ENCODE measurements at regions not wholly inside any gene's neighbourhood (a gene's known extent, or its start where the extent isn't known, plus 50 kb on each side); places are given as distances from the start of the nearest gene placed in this dataset.

DNA sequence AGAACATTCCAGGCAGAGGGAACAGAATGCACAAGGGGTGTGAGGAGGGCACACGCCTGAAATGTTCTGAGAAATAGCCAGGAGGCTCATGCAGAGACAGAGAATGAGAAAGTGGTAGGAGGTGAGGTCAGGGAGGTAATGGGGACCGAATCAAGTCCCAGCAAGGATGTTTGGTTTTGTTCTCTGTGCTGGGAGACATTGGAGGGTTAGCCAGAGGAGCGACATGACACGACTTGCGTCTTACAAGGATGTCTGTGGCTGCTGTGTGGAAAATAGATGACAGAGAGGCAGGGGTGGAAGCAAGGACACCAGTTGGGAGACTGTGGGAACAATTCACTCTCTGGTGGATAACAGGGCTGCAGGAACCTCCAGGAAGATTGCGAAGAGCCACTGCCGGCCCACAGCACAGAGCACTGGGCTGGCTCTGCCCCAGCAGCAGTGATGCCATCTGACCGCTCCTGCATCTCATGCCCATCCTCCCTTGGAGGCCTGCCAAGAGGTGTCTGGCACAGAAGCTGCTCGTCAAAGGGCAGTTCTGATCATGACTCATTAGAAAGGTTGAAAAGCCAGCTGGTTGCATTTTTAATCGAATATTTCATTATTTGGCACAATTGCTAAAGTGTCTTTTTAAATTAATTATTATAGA lies 57.7 kb upstream of the CD83 start:
- Mint-ChIP-seq H3K36me3 (no peaks in the 10 kb centered on the region), H3K4me1 (ENCODE audit: unreplicated experiment) (peaks cover 7% of the 10 kb centered on the region), H3K27me3 (peaks cover 6% of the 10 kb centered on the region), H3K9me3 (peaks cover 5% of the 10 kb centered on the region), H3K4me3 (no peak overlapping the region), H3K27ac (no peak overlapping the region)
- no peak for DNase-seq (ENCODE audit: extremely low spot score, unreplicated experiment)
- TF ChIP-seq, protein P1, sequence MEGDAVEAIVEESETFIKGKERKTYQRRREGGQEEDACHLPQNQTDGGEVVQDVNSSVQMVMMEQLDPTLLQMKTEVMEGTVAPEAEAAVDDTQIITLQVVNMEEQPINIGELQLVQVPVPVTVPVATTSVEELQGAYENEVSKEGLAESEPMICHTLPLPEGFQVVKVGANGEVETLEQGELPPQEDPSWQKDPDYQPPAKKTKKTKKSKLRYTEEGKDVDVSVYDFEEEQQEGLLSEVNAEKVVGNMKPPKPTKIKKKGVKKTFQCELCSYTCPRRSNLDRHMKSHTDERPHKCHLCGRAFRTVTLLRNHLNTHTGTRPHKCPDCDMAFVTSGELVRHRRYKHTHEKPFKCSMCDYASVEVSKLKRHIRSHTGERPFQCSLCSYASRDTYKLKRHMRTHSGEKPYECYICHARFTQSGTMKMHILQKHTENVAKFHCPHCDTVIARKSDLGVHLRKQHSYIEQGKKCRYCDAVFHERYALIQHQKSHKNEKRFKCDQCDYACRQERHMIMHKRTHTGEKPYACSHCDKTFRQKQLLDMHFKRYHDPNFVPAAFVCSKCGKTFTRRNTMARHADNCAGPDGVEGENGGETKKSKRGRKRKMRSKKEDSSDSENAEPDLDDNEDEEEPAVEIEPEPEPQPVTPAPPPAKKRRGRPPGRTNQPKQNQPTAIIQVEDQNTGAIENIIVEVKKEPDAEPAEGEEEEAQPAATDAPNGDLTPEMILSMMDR (conservative IDR thresholded peaks at IDR 0.05), result no peak

DNA sequence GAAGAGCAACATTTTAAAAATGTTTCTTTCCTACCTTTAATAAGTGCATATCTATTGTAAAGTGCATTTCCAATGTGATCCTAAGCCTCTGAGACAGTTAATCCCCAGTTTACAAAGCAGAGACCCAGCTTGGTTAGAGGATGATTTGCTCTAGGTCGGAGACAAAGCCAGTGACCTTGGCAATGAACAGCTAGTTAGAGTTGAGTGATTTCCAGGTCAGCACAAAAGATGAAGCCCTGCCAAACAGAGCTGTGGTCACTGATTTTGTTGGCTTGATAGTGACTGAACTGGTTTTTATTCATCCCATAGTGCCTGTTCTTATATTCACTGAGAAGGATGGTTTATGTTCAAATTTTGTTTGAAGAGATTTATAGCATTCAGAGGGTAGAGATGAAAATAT lies 56.6 kb upstream of the CD83 start:
- Mint-ChIP-seq H3K27me3 (peaks cover 6% of the 10 kb centered on the region), H3K4me1 (ENCODE audit: unreplicated experiment) (peaks cover 7% of the 10 kb centered on the region), H3K27ac (no peak overlapping the region), H3K4me3 (no peak overlapping the region), H3K36me3 (no peaks in the 10 kb centered on the region), H3K9me3 (peaks cover 5% of the 10 kb centered on the region)
- TF ChIP-seq, protein P1 (conservative IDR thresholded peaks at IDR 0.05), result no peak
- DNase-seq (ENCODE audit: extremely low spot score, unreplicated experiment), result no peak

DNA sequence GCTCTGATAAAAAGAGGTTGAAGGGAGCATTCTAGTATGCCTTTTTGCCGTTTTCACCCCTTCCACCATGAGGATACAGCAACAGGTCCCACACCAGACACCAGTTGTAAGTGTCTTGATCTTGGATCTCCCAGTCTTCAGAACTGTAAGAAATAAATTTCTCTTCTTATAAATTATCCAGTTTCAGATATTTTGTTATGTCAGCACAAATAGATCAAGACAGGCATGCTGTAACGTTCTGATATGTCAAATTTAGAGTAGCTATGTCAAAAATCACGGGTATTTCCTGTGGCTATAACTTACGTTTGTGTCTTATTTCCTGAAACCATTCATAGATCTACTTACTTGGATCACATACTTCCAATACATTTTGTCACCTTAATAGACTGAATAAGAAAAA lies 55.9 kb upstream of the CD83 start:
- no peak for DNase-seq (ENCODE audit: extremely low spot score, unreplicated experiment)
- Mint-ChIP-seq H3K36me3 (no peaks in the 10 kb centered on the region), H3K27me3 (peaks cover 6% of the 10 kb centered on the region), H3K4me1 (ENCODE audit: unreplicated experiment) (peaks cover 9% of the 10 kb centered on the region), H3K9me3 (peaks cover 5% of the 10 kb centered on the region), H3K27ac (no peak overlapping the region), H3K4me3 (no peak overlapping the region)
- TF ChIP-seq, protein P1 (conservative IDR thresholded peaks at IDR 0.05), result no peak

DNA sequence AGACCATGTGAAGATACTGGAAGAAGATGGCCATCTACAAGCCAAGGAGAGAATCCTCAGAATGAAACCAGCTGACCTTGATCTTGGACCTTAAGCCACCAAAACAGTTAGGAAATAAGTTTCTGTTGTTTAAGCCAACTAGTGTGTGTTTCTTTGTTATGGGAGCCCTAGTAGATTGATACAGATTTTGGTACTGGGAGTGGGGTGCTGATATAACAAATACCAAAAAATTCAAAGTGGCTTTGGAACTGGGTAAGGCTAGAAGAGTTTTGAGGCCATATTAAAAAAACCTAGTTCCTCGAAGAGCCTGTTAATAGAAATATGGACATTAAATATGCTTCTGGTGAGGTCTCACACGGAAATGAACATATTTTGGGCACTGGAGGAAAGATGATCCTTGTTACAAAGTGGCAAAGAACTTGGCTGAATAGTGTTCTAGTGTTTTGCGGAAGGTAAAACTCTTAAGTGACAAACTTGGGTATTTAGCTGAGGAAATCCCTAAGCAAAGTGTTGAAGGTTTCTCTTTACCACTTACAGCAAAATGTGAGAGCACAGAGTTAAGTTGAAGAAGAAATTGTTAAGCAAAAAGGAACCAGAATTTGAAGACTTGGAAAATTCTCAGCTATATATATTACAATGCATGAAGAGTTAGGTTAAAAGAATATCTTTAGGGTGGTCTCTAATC lies 55.1 kb upstream of the CD83 start:
- no peak for DNase-seq (ENCODE audit: extremely low spot score, unreplicated experiment)
- no peak overlapping the region for H3K4me3 Mint-ChIP-seq
- H3K27me3 Mint-ChIP-seq, result peaks cover 10% of the 10 kb centered on the region
- H3K4me1 Mint-ChIP-seq (ENCODE audit: unreplicated experiment), result peaks cover 13% of the 10 kb centered on the region
- H3K36me3 Mint-ChIP-seq, result no peaks in the 10 kb centered on the region
- peaks cover 5% of the 10 kb centered on the region for H3K9me3 Mint-ChIP-seq
- TF ChIP-seq, protein P1 (conservative IDR thresholded peaks at IDR 0.05), result no peak
- H3K27ac Mint-ChIP-seq, result no peak overlapping the region

DNA sequence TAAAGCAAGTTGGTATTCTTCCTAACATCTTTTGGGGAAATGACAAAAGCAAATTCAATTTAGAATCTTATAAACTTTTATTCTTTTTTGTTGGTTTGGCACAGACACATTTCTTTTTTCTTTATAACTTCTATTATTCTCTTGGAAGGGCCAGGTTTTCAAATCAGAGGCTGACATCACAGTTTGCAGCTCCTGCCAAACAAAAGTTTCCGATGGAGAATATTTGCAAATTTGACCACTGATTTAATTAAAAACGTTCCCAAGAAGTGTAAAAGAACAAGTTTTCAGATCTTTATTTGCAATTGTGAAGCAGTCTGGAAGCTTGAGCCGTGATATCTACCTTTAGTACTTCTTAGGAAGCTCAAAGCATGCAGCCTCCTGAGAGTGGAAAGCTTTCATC lies 53.8 kb upstream of the CD83 start:
- no peak overlapping the region for H3K27ac Mint-ChIP-seq
- H3K4me3 Mint-ChIP-seq, result no peak overlapping the region
- H3K4me1 Mint-ChIP-seq (ENCODE audit: unreplicated experiment), result peaks cover 6% of the 10 kb centered on the region
- no peak for DNase-seq (ENCODE audit: extremely low spot score, unreplicated experiment)
- peaks cover 5% of the 10 kb centered on the region for H3K9me3 Mint-ChIP-seq
- no peaks in the 10 kb centered on the region for H3K36me3 Mint-ChIP-seq
- peaks cover 10% of the 10 kb centered on the region for H3K27me3 Mint-ChIP-seq
- TF ChIP-seq, protein P1 (conservative IDR thresholded peaks at IDR 0.05), result no peak

Measured in type B pancreatic cell (in vitro differentiated cells).